Testis (tissue), 2 donors: ENCODE measurements at regions not wholly inside any gene's neighbourhood (a gene's known extent, or its start where the extent isn't known, plus 50 kb on each side); places are given as distances from the start of the nearest gene placed in this dataset.

Experiments used
- DNase-seq: peaks from one replicate; pipeline ENCODE4 v3.0.0-alpha.2; 2019
- H3K27ac ChIP-seq, 2 donors: fragments of 200-600 bp; sonication (generic); one replicate each; pipeline ENCODE4 v1.5.1; 2019
- H3K27me3 ChIP-seq: fragments of 200-600 bp; sonication (generic); one replicate; pipeline ENCODE4 v1.5.1; 2019
- H3K36me3 ChIP-seq: fragments of 200-600 bp; sonication (generic); one replicate; pipeline ENCODE4 v1.5.1; 2017; ENCODE audit warnings: low read depth; ENCODE audit errors: missing control alignments
- H3K4me1 ChIP-seq: fragments of 200-600 bp; sonication (generic); one replicate; pipeline ENCODE4 v1.5.1; 2019
- H3K4me3 ChIP-seq, 2 donors: fragments of 200-600 bp; sonication (generic); one replicate each; pipeline ENCODE4 v1.5.1; 2017 to 2019
- H3K9me3 ChIP-seq: fragments of 200-600 bp; sonication (generic); one replicate; pipeline ENCODE4 v1.5.1; 2017
- CTCF ChIP-seq, 3 experiments: fragments of 450-650 bp in 2 of 3; fragments of 200-600 bp in 1 of 3; sonication (generic) in 1 of 3; IDR thresholded peaks; one replicate each; pipeline ENCODE4 v1.5.1; 2016 to 2019; ENCODE audit warnings: antibody characterized with exemption in 3 of 3, mild to moderate bottlenecking in 2 of 3, moderate library complexity in 1 of 3
- POLR2A ChIP-seq: fragments of 450-650 bp; IDR thresholded peaks from one replicate; pipeline ENCODE4 v1.6.1; 2017; ENCODE audit warnings: antibody characterized with exemption, mild to moderate bottlenecking, moderate library complexity
- WGBS, 2 donors: methylation state at CpG; one replicate each; pipeline ENCODE4 v1.1.5; 2018; 5-methylcytosine and 5-hydroxymethylcytosine counted together
- intact Hi-C: fragments of 100-400 bp; cut with DNase I; formaldehyde crosslinking; loops from one replicate; pipeline ENCODE4 v1.15.1; 2023; ENCODE audit warnings: low total_unique reads

- WGBS, 2 donors: 83 to 86% methylated on average over 3 of the region's 3 CpGs
- Histone ChIP-seq H3K9me3 (no peaks in the 10 kb centered on the region), H3K4me1 (no peaks in the 10 kb centered on the region), H3K27ac (no peak overlapping the region), H3K27me3 (no peaks in the 10 kb centered on the region), H3K36me3 (no peaks in the 10 kb centered on the region), H3K4me3 (no peak overlapping the region)
- TF ChIP-seq POLR2A: no peak
- TF ChIP-seq CTCF (IDR thresholded peaks at IDR 0.05): no peak
- no peak for DNase-seq
- intact Hi-C loops: no loop called here
These were observed 88.1 kb upstream of the SLC8A1 start for GRCh38 chr2:40540026-40540425.

GRCh38 chr2:40543381-40543780 lies 91.5 kb upstream of the SLC8A1 start:
- no peak for TF ChIP-seq POLR2A
- TF ChIP-seq CTCF (IDR thresholded peaks at IDR 0.05): no peak

DNA sequence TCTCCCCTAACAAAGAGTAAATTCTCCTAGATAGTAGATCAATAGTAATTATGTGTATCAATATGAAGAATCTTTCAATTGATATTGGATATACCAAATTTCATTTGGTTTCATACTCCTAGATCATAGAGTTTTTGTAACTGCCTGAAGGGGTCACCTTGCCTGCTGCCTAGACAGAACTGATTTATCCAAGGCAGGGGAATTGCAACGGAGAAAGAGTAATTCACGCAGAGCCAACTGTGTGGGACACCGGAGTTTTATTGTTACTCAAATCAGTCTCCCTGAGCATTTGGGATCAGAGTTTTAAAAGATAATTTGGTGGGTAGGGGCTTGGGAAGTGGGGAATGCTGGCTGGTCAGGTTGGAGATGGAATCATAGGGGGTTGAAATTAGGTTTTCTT lies 92.2 kb upstream of the SLC8A1 start:
- intact Hi-C loops: no loop called here
- Histone ChIP-seq H3K27ac (no peak overlapping the region), H3K27me3 (no peaks in the 10 kb centered on the region), H3K4me3 (no peak overlapping the region), H3K4me1 (no peaks in the 10 kb centered on the region), H3K36me3 (no peaks in the 10 kb centered on the region), H3K9me3 (no peaks in the 10 kb centered on the region)
- WGBS, 2 donors: 86 to 91% methylated on average over 3 of the region's 3 CpGs
- DNase-seq: no peak
- TF ChIP-seq CTCF (IDR thresholded peaks at IDR 0.05) (no peak), POLR2A (no peak)

More at GRCh38 chr2:40543381-40543780, 91.5 kb upstream of the SLC8A1 start:
- no peak for DNase-seq
- no peaks in the 10 kb centered on the region for H3K4me1 ChIP-seq
- H3K9me3 ChIP-seq: no peaks in the 10 kb centered on the region
- intact Hi-C loops: no loop called here
- WGBS, 2 donors: 90 to 93% methylated on average over 2 of the region's 2 CpGs
- no peak overlapping the region for H3K4me3 ChIP-seq
- no peaks in the 10 kb centered on the region for H3K27me3 ChIP-seq
- H3K27ac ChIP-seq: no peak overlapping the region
- no peaks in the 10 kb centered on the region for H3K36me3 ChIP-seq

- TF ChIP-seq CTCF (IDR thresholded peaks at IDR 0.05): no peak
- no peak for TF ChIP-seq POLR2A
- Histone ChIP-seq H3K4me1 (no peaks in the 10 kb centered on the region), H3K27me3 (no peaks in the 10 kb centered on the region), H3K36me3 (no peaks in the 10 kb centered on the region), H3K9me3 (no peaks in the 10 kb centered on the region), H3K4me3 (no peak overlapping the region), H3K27ac (no peak overlapping the region)
- intact Hi-C loops: no loop called here
- WGBS, 2 donors: 82 to 84% methylated on average over 4 of the region's 4 CpGs
- no peak for DNase-seq
These were observed 93.8 kb upstream of the SLC8A1 start for GRCh38 chr2:40545645-40546044.

DNA sequence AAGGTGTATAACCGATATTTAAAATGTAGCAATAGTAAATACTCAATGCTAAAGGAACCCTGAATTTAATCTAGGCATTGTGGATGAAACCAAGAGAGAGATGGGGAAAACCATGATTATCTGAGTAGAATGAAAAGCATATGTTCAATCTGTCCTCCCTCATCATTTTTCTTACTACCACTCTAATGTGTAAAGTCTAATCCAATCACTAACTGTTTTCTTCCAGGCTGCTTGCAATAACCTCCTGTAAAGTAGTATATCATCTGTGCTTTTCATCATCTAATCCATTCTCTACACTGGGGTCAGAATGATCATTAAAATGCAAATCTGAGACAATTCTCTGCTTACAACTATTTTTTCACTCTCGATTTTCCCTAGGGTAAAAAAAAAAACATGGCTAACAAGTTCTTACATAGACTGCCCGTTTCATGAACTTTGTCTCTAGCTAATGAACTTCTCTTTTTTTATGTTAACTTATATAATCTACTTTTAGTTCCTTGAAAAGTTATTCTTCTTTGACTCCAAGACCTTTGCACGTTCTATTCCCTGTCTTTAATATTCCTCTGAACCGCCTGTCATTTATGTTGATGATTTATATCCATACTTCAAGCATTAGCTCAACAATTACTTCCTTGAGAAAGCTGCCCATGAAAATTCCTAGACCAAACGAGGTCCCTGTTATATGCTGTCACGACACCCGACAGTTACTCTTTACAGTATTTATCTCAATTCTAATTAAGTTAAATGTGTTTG lies 94.7 kb upstream of the SLC8A1 start:
- 62 to 65% methylated on average over 8 of the region's 8 CpGs for WGBS, 2 donors
- DNase-seq: no peak

More for the DNA sequence above, 94.7 kb upstream of the SLC8A1 start:
- Histone ChIP-seq H3K4me3 (no peak overlapping the region), H3K4me1 (no peaks in the 10 kb centered on the region), H3K27me3 (no peaks in the 10 kb centered on the region), H3K36me3 (no peaks in the 10 kb centered on the region), H3K27ac (no peak overlapping the region), H3K9me3 (no peaks in the 10 kb centered on the region)
- intact Hi-C loops: no loop called here
- TF ChIP-seq CTCF (IDR thresholded peaks at IDR 0.05) (no peak), POLR2A (no peak)
